GM23338 (cell line): ENCODE measurements at regions not wholly inside any gene's neighbourhood (a gene's known extent, or its start where the extent isn't known, plus 50 kb on each side); places are given as distances from the start of the nearest gene placed in this dataset.

Experiments
- ATAC-seq: fragments of 200-7000 bp; cut with Tn5 transposase; 3 replicates; pipeline ENCODE4 v1.9.1; 2020
- DNase-seq: peaks from one replicate; pipeline ENCODE4 v3.0.0-alpha.2; 2015; ENCODE audit warnings: low spot score
- H2AFZ ChIP-seq: fragments of 200-600 bp; sonication (generic); 2 replicates; pipeline ENCODE4 v1.8.0; 2016; ENCODE audit warnings: antibody characterized with exemption, mild to moderate bottlenecking, moderate library complexity
- H3F3A ChIP-seq: fragments of 200-600 bp; sonication (generic); replicated peaks from 2 replicates; pipeline ENCODE4 v1.8.0; 2017; ENCODE audit warnings: antibody characterized with exemption, mixed run types, low read depth
- H3K27ac ChIP-seq: fragments of 200-600 bp; sonication (generic); 2 replicates; pipeline ENCODE4 v1.6.1; 2016; ENCODE audit warnings: low read depth
- H3K27me3 ChIP-seq: fragments of 200-600 bp; sonication (generic); 2 replicates; pipeline ENCODE4 v1.8.0; 2016; ENCODE audit warnings: mild to moderate bottlenecking, mixed run types, moderate library complexity; ENCODE audit not compliant: insufficient read depth
- H3K36me3 ChIP-seq: fragments of 200-600 bp; sonication (generic); 2 replicates; pipeline ENCODE4 v1.8.0; 2016; ENCODE audit warnings: mild to moderate bottlenecking; ENCODE audit not compliant: insufficient read depth
- H3K4me1 ChIP-seq: fragments of 200-600 bp; sonication (generic); 2 replicates; pipeline ENCODE4 v1.8.0; 2016; ENCODE audit warnings: mild to moderate bottlenecking, moderate library complexity; ENCODE audit not compliant: insufficient read depth
- H3K4me2 ChIP-seq: fragments of 200-600 bp; sonication (generic); 2 replicates; pipeline ENCODE4 v1.7.1; 2017; ENCODE audit warnings: mixed run types
- H3K4me3 ChIP-seq: fragments of 200-600 bp; sonication (generic); 2 replicates; pipeline ENCODE4 v1.6.1; 2016; ENCODE audit warnings: mixed run types
- H3K79me2 ChIP-seq: fragments of 200-600 bp; sonication (generic); replicated peaks from 2 replicates; pipeline ENCODE4 v1.8.0; 2017; ENCODE audit warnings: mild to moderate bottlenecking; ENCODE audit not compliant: insufficient read depth
- H3K9me2 ChIP-seq: fragments of 200-600 bp; sonication (generic); 2 replicates; pipeline ENCODE4 v1.8.0; 2017; ENCODE audit not compliant: insufficient read depth
- H4K20me1 ChIP-seq: fragments of 200-600 bp; sonication (generic); replicated peaks from 2 replicates; pipeline ENCODE4 v1.8.0; 2017; ENCODE audit warnings: mild to moderate bottlenecking; ENCODE audit not compliant: insufficient read depth
- H3K27ac Mint-ChIP-seq: 2 replicates; pipeline ENCODE4 v1.8.0; 2020; ENCODE audit warnings: inconsistent platforms, mild to moderate bottlenecking, moderate library complexity, mixed read lengths
- H3K27me3 Mint-ChIP-seq: 3 replicates; pipeline ENCODE4 v1.8.0; 2022; ENCODE audit warnings: low read depth, mild to moderate bottlenecking, moderate library complexity, mixed read lengths, inconsistent platforms; ENCODE audit not compliant: insufficient read depth, poor library complexity
- H3K36me3 Mint-ChIP-seq: 3 replicates; pipeline ENCODE4 v1.8.0; 2021; ENCODE audit warnings: low read depth, mild to moderate bottlenecking, inconsistent platforms, moderate library complexity, mixed read lengths
- H3K4me1 Mint-ChIP-seq: 3 replicates; pipeline ENCODE4 v1.8.0; 2020; ENCODE audit warnings: mild to moderate bottlenecking, inconsistent platforms, mixed read lengths
- H3K4me3 Mint-ChIP-seq: 3 replicates; pipeline ENCODE4 v1.8.0; 2021; ENCODE audit warnings: moderate library complexity, mild to moderate bottlenecking, inconsistent platforms, mixed read lengths
- H3K9me3 Mint-ChIP-seq: 3 replicates; pipeline ENCODE4 v1.8.0; 2020; ENCODE audit warnings: moderate library complexity, mild to moderate bottlenecking, inconsistent platforms, mixed read lengths
- CREB1 ChIP-seq: fragments of 250-450 bp; sonication (Bioruptor Pico); IDR thresholded peaks from 2 replicates; pipeline ENCODE4 v1.5.0; 2020; ENCODE audit warnings: low read depth, mild to moderate bottlenecking, moderate library complexity
- EZH2 ChIP-seq: fragments of 200-600 bp; sonication (generic); IDR thresholded peaks from one replicate; pipeline ENCODE4 v1.8.0; 2017; ENCODE audit warnings: antibody characterized with exemption, mild to moderate bottlenecking, low read depth; ENCODE audit not compliant: unreplicated experiment
- EZH2phosphoT487 ChIP-seq: fragments of 200-600 bp; sonication (generic); IDR thresholded peaks from one replicate; pipeline ENCODE4 v1.8.1; 2018; ENCODE audit warnings: antibody characterized with exemption; ENCODE audit not compliant: unreplicated experiment
- JUNB ChIP-seq: IDR thresholded peaks from one replicate; pipeline ENCODE4 v1.6.1; 2016; ENCODE audit warnings: antibody characterized with exemption; ENCODE audit not compliant: unreplicated experiment
- NANOG ChIP-seq: IDR thresholded peaks from 2 replicates; pipeline ENCODE4 v1.6.1; 2016; ENCODE audit warnings: antibody characterized with exemption, borderline replicate concordance
- POLR2AphosphoS5 ChIP-seq: IDR thresholded peaks from 2 replicates; pipeline ENCODE4 v1.6.1; 2016; ENCODE audit warnings: antibody characterized with exemption, low read depth
- STAT1 ChIP-seq: IDR thresholded peaks from one replicate; pipeline ENCODE4 v1.6.1; 2016; ENCODE audit warnings: antibody characterized with exemption; ENCODE audit not compliant: unreplicated experiment
- ZNF114 ChIP-seq: fragments of 250-450 bp; sonication (Bioruptor Pico); IDR thresholded peaks from 2 replicates; pipeline ENCODE4 v1.5.0; 2020; ENCODE audit warnings: mild to moderate bottlenecking, moderate library complexity
- ZNF331 ChIP-seq: fragments of 250-450 bp; sonication (Bioruptor Pico); IDR thresholded peaks from 2 replicates; pipeline ENCODE4 v1.5.0; 2020; ENCODE audit warnings: low read depth, mild to moderate bottlenecking, moderate library complexity
- TF ChIP-seq, protein P1 (sequence below): IDR thresholded peaks from 2 replicates; pipeline ENCODE4 v1.6.1; 2016; ENCODE audit warnings: antibody characterized with exemption
- TF ChIP-seq, protein P2 (sequence below): IDR thresholded peaks from one replicate; pipeline ENCODE4 v1.6.1; 2018; ENCODE audit warnings: antibody characterized with exemption; ENCODE audit not compliant: unreplicated experiment
- TF ChIP-seq, protein P3 (sequence below): fragments of 250-450 bp; sonication (Bioruptor Pico); IDR thresholded peaks from 2 replicates; pipeline ENCODE4 v1.5.0; 2020; ENCODE audit warnings: mild to moderate bottlenecking, moderate library complexity
- TF ChIP-seq, protein P4 (sequence below), 2 experiments: fragments of 200-600 bp in 1 of 2; sonication (generic) in 1 of 2; conservative IDR thresholded peaks; 2 replicates each; pipeline versions ENCODE4 v1.5.1 to v1.6.1; 2016 to 2017; ENCODE audit warnings: antibody characterized with exemption in 2 of 2, low read depth in 2 of 2, mild to moderate bottlenecking in 2 of 2, moderate library complexity in 1 of 2

DNA sequence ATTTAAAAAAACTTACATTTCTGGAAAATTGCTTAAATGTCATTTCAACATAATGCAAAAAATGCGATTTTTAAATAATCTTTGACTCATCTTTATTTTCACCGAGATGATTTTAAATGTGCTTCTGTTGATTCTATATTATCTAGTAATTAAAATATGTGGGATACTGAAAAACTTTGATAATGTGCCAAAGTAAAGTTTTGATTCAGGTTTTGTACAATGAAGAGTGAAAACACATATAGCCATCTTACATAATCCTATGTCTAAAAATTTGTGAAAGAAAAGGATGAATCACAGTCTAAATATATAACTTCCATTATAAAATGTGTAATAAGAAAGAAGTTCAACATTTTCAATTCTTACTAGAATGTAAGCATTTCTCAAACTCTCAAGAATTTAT, 204.3 kb upstream of the ZC3H15 start:
- peaks cover 27% of the 10 kb centered on the region for H3K36me3 Mint-ChIP-seq
- no peak overlapping the region for H3K4me3 Mint-ChIP-seq
- H3K9me3 Mint-ChIP-seq = peaks cover 26% of the 10 kb centered on the region
- no peak overlapping the region for H3K27ac Mint-ChIP-seq
- peaks cover 11% of the 10 kb centered on the region for H3K4me1 Mint-ChIP-seq
- Histone ChIP-seq H3K4me2 (no peak overlapping the region), H3K4me1 (peaks cover 11% of the 10 kb centered on the region), H3K36me3 (no peaks in the 10 kb centered on the region; the same call in 1 of the 2 replicates), H3K27ac (no peak overlapping the region), H3K9me2 (peaks cover 5% of the 10 kb centered on the region; the same call in 1 of the 2 replicates), H3K27me3 (no peaks in the 10 kb centered on the region), H2AFZ (no peak overlapping the region), H4K20me1 (no peaks in the 10 kb centered on the region), H3K79me2 (no peaks in the 10 kb centered on the region), H3F3A (no peaks in the 10 kb centered on the region), H3K4me3 (no peak overlapping the region)
- no peaks in the 10 kb centered on the region for H3K27me3 Mint-ChIP-seq
- DNase-seq = no peak
- ATAC-seq = no peak
- TF ChIP-seq NANOG = no peak
- TF ChIP-seq, protein P1, sequence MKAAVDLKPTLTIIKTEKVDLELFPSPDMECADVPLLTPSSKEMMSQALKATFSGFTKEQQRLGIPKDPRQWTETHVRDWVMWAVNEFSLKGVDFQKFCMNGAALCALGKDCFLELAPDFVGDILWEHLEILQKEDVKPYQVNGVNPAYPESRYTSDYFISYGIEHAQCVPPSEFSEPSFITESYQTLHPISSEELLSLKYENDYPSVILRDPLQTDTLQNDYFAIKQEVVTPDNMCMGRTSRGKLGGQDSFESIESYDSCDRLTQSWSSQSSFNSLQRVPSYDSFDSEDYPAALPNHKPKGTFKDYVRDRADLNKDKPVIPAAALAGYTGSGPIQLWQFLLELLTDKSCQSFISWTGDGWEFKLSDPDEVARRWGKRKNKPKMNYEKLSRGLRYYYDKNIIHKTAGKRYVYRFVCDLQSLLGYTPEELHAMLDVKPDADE = no peak
- TF ChIP-seq EZH2phosphoT487 = no peak
- TF ChIP-seq, protein P2, sequence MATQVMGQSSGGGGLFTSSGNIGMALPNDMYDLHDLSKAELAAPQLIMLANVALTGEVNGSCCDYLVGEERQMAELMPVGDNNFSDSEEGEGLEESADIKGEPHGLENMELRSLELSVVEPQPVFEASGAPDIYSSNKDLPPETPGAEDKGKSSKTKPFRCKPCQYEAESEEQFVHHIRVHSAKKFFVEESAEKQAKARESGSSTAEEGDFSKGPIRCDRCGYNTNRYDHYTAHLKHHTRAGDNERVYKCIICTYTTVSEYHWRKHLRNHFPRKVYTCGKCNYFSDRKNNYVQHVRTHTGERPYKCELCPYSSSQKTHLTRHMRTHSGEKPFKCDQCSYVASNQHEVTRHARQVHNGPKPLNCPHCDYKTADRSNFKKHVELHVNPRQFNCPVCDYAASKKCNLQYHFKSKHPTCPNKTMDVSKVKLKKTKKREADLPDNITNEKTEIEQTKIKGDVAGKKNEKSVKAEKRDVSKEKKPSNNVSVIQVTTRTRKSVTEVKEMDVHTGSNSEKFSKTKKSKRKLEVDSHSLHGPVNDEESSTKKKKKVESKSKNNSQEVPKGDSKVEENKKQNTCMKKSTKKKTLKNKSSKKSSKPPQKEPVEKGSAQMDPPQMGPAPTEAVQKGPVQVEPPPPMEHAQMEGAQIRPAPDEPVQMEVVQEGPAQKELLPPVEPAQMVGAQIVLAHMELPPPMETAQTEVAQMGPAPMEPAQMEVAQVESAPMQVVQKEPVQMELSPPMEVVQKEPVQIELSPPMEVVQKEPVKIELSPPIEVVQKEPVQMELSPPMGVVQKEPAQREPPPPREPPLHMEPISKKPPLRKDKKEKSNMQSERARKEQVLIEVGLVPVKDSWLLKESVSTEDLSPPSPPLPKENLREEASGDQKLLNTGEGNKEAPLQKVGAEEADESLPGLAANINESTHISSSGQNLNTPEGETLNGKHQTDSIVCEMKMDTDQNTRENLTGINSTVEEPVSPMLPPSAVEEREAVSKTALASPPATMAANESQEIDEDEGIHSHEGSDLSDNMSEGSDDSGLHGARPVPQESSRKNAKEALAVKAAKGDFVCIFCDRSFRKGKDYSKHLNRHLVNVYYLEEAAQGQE = no peak
- TF ChIP-seq, protein P3, sequence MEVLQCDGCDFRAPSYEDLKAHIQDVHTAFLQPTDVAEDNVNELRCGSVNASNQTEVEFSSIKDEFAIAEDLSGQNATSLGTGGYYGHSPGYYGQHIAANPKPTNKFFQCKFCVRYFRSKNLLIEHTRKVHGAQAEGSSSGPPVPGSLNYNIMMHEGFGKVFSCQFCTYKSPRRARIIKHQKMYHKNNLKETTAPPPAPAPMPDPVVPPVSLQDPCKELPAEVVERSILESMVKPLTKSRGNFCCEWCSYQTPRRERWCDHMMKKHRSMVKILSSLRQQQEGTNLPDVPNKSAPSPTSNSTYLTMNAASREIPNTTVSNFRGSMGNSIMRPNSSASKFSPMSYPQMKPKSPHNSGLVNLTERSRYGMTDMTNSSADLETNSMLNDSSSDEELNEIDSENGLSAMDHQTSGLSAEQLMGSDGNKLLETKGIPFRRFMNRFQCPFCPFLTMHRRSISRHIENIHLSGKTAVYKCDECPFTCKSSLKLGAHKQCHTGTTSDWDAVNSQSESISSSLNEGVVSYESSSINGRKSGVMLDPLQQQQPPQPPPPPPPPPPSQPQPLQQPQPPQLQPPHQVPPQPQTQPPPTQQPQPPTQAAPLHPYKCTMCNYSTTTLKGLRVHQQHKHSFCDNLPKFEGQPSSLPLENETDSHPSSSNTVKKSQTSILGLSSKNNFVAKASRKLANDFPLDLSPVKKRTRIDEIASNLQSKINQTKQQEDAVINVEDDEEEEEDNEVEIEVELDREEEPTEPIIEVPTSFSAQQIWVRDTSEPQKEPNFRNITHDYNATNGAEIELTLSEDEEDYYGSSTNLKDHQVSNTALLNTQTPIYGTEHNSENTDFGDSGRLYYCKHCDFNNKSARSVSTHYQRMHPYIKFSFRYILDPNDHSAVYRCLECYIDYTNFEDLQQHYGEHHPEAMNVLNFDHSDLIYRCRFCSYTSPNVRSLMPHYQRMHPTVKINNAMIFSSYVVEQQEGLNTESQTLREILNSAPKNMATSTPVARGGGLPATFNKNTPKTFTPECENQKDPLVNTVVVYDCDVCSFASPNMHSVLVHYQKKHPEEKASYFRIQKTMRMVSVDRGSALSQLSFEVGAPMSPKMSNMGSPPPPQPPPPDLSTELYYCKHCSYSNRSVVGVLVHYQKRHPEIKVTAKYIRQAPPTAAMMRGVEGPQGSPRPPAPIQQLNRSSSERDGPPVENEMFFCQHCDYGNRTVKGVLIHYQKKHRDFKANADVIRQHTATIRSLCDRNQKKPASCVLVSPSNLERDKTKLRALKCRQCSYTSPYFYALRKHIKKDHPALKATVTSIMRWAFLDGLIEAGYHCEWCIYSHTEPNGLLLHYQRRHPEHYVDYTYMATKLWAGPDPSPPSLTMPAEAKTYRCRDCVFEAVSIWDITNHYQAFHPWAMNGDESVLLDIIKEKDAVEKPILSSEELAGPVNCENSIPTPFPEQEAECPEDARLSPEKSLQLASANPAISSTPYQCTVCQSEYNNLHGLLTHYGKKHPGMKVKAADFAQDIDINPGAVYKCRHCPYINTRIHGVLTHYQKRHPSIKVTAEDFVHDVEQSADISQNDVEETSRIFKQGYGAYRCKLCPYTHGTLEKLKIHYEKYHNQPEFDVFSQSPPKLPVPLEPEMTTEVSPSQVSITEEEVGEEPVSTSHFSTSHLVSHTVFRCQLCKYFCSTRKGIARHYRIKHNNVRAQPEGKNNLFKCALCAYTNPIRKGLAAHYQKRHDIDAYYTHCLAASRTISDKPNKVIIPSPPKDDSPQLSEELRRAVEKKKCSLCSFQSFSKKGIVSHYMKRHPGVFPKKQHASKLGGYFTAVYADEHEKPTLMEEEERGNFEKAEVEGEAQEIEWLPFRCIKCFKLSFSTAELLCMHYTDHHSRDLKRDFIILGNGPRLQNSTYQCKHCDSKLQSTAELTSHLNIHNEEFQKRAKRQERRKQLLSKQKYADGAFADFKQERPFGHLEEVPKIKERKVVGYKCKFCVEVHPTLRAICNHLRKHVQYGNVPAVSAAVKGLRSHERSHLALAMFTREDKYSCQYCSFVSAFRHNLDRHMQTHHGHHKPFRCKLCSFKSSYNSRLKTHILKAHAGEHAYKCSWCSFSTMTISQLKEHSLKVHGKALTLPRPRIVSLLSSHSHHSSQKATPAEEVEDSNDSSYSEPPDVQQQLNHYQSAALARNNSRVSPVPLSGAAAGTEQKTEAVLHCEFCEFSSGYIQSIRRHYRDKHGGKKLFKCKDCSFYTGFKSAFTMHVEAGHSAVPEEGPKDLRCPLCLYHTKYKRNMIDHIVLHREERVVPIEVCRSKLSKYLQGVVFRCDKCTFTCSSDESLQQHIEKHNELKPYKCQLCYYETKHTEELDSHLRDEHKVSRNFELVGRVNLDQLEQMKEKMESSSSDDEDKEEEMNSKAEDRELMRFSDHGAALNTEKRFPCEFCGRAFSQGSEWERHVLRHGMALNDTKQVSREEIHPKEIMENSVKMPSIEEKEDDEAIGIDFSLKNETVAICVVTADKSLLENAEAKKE = no peak
- no peak for TF ChIP-seq STAT1
- TF ChIP-seq ZNF114 (CRISPR knock-in tag) = no peak
- no peak for TF ChIP-seq JUNB
- no peak for TF ChIP-seq ZNF331 (CRISPR knock-in tag)
- TF ChIP-seq EZH2 = no peak
- TF ChIP-seq POLR2AphosphoS5 = no peak
- TF ChIP-seq, protein P4, sequence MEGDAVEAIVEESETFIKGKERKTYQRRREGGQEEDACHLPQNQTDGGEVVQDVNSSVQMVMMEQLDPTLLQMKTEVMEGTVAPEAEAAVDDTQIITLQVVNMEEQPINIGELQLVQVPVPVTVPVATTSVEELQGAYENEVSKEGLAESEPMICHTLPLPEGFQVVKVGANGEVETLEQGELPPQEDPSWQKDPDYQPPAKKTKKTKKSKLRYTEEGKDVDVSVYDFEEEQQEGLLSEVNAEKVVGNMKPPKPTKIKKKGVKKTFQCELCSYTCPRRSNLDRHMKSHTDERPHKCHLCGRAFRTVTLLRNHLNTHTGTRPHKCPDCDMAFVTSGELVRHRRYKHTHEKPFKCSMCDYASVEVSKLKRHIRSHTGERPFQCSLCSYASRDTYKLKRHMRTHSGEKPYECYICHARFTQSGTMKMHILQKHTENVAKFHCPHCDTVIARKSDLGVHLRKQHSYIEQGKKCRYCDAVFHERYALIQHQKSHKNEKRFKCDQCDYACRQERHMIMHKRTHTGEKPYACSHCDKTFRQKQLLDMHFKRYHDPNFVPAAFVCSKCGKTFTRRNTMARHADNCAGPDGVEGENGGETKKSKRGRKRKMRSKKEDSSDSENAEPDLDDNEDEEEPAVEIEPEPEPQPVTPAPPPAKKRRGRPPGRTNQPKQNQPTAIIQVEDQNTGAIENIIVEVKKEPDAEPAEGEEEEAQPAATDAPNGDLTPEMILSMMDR (conservative IDR thresholded peaks at IDR 0.05; ENCODE audit: low read depth in 2 of 2) = no peak
- no peak for TF ChIP-seq CREB1 (CRISPR knock-in tag)
